Esophagus squamous epithelium (tissue), 4 donors: ENCODE measurements at regions not wholly inside any gene's neighbourhood (a gene's known extent, or its start where the extent isn't known, plus 50 kb on each side); places are given as distances from the start of the nearest gene placed in this dataset.

Experiments used
- CTCF ChIP-seq, 6 experiments: fragments of 450-650 bp in 4 of 6; fragments of 200-600 bp in 2 of 6; sonication (generic) in 2 of 6; IDR thresholded peaks; one replicate each; pipeline ENCODE4 v1.5.1; 2016 to 2019; ENCODE audit warnings: antibody characterized with exemption in 6 of 6, mild to moderate bottlenecking in 4 of 6, moderate library complexity in 4 of 6
- POLR2A ChIP-seq, 4 donors: fragments of 450-650 bp; IDR thresholded peaks; one replicate each; pipeline ENCODE4 v1.6.1; 2017; ENCODE audit warnings: antibody characterized with exemption in 4 of 4, mild to moderate bottlenecking in 4 of 4, moderate library complexity in 3 of 4

DNA sequence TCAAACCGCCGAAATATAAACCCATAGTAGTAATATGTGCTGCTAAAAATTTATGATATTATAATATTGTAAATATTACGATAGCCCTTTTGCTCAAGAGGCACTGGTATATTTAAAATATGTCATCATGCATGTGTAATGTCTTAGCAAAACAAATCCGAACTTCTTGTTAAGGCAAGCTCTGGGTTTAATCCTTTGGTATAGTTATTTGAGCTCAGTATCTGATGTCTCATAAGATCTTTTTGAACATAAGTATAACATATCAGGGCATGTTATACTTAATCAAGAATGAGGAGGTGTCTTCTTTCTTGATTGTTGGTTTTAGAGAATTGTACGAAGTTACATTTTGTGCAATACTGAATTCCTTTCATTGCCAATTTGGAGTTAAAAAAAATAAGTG lies 154.1 kb upstream of the CBLB start:
- TF ChIP-seq CTCF (IDR thresholded peaks at IDR 0.05), result no peak
- TF ChIP-seq POLR2A (IDR thresholded peaks at IDR 0.05), result no peak
